Hematopoietic multipotent progenitor cell treated with erythropoietin and hydrocortisone succinate and interleukin-3 and kit ligand, for 6 days (in vitro differentiated cells): ENCODE measurements at regions not wholly inside any gene's neighbourhood (a gene's known extent, or its start where the extent isn't known, plus 50 kb on each side); places are given as distances from the start of the nearest gene placed in this dataset.
"Not testable (repeated sequence)": the region's sequence is repeated elsewhere in the genome, so short reads cannot be mapped to it uniquely, and the experiment has no call there.

Experiments used
- DNase-seq: peaks from one replicate; pipeline ENCODE4 v3.0.0-alpha.2; 2015

GRCh38 chr13:76600081-76600480 is 286.1 kb downstream of the KCTD12 start:
- DNase-seq, result no peak

- DNase-seq, result no peak
Measured at GRCh38 chr13:76597868-76598267, 288.3 kb downstream of the KCTD12 start.

GRCh38 chr13:76596216-76596615 is 290.0 kb downstream of the KCTD12 start:
- DNase-seq, result no peak

GRCh38 chr13:76594435-76594834 is 291.8 kb downstream of the KCTD12 start:
- no peak for DNase-seq

GRCh38 chr13:76586842-76587241 is 299.4 kb downstream of the KCTD12 start:
- no peak for DNase-seq

- DNase-seq, result no peak
Measured at GRCh38 chr13:76579701-76580100, 306.5 kb downstream of the KCTD12 start.

GRCh38 chr13:76575634-76576033 is 310.6 kb downstream of the KCTD12 start:
- DNase-seq, result not testable (repeated sequence)

- DNase-seq, result no peak
Measured at GRCh38 chr13:76570510-76570971, 315.7 kb downstream of the KCTD12 start.

- no peak for DNase-seq
Measured at GRCh38 chr13:76556627-76557026, 329.6 kb downstream of the KCTD12 start.

- no peak for DNase-seq
Measured at GRCh38 chr13:76552807-76553206, 333.4 kb downstream of the KCTD12 start.

GRCh38 chr13:76552041-76552772 is 334.0 kb downstream of the KCTD12 start:
- DNase-seq, result no peak

- no peak for DNase-seq
Measured at GRCh38 chr13:76542176-76542575, 344.0 kb downstream of the KCTD12 start.

GRCh38 chr13:76538004-76538403 is 348.2 kb downstream of the KCTD12 start:
- no peak for DNase-seq

- DNase-seq, result no peak
Measured at GRCh38 chr13:76533251-76533650, 353.0 kb downstream of the KCTD12 start.

GRCh38 chr13:76527041-76527440 is 359.2 kb downstream of the KCTD12 start:
- DNase-seq, result no peak

GRCh38 chr13:76523740-76524340 is 362.4 kb downstream of the KCTD12 start:
- DNase-seq, result no peak

- DNase-seq, result peak; percentile 40
Measured at GRCh38 chr13:76522083-76522755, 364.0 kb downstream of the KCTD12 start.

GRCh38 chr13:76519685-76520084 is 366.5 kb downstream of the KCTD12 start:
- no peak for DNase-seq

GRCh38 chr13:76516586-76516985 is 369.6 kb downstream of the KCTD12 start:
- DNase-seq, result no peak

GRCh38 chr13:76516013-76516412 is 370.2 kb downstream of the KCTD12 start:
- no peak for DNase-seq

GRCh38 chr13:76512721-76513145 is 373.5 kb downstream of the KCTD12 start:
- DNase-seq, result peak; percentile 27

GRCh38 chr13:76505437-76505836 is 380.8 kb downstream of the KCTD12 start:
- DNase-seq, result no peak

GRCh38 chr13:76503766-76504165 is 382.4 kb downstream of the KCTD12 start:
- no peak for DNase-seq

- DNase-seq, result no peak
Measured at GRCh38 chr13:76503291-76503690, 382.9 kb downstream of the KCTD12 start.
